Endometrial microvascular endothelial cells (primary cell): ENCODE measurements at regions not wholly inside any gene's neighbourhood (a gene's known extent, or its start where the extent isn't known, plus 50 kb on each side); places are given as distances from the start of the nearest gene placed in this dataset.

Experiments used
- in situ Hi-C: cut with HindIII; loops from 2 replicates; pipeline ENCODE4 v1.10.0; 2017; ENCODE audit warnings: low sequenced_read_pairs, low pct_unique_long_range_greater_than_20kb; ENCODE audit errors: inconsistent ontology term

- in situ Hi-C loops: no loop called here
Measured at GRCh38 chr13:105282406-105283285, 1252.8 kb downstream of the EFNB2 start.

- in situ Hi-C loops: no loop called here
Measured at GRCh38 chr13:105278943-105279381, 1256.5 kb downstream of the EFNB2 start.

DNA sequence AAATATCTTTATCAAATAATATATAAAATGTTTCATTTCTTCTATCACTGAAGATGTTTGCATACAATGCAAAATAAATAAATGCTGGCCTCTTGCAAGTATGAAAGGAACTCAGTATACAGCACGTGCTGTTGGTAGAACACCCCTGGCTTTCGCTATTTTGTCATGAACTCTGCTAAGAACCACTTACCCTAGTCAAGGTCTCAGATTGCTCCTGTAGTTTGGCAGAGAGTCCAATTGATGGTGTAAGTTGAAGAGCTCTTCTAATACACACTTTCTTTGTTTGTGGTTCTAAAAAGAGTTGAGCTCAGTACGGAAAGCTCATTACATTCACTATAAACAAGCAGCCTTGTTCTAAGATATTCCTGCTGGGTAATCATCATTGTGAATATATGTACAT is 1258.9 kb downstream of the EFNB2 start:
- in situ Hi-C loops: no loop called here

DNA sequence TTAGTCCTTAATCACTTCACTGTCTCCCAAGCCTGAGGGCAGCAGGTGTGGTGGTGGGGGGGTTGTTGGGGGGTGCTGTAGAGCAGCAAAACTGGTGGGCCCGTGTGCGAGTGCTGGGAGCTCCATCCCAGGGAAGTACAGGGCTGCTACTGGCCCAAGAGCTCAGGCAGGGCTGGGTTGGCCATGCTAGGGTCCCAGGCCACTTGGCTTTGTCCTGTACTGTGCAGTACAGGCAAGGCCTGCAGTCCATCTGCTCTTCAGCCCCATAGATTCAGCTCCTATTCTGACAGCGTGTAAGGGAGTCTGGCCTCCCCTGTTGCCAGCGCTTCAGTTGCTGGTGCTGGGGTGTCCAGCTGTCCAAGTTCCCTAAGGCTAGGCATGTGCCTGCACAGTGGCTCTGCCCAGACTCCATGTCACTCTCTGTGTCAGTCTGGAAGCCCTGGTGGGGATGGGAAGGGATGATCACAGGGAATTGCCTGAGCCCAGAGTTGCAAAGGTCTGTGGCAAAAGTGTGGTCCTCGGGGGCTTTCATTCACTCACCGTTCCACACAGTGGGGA is 1261.7 kb downstream of the EFNB2 start:
- in situ Hi-C loops: no loop called here

DNA sequence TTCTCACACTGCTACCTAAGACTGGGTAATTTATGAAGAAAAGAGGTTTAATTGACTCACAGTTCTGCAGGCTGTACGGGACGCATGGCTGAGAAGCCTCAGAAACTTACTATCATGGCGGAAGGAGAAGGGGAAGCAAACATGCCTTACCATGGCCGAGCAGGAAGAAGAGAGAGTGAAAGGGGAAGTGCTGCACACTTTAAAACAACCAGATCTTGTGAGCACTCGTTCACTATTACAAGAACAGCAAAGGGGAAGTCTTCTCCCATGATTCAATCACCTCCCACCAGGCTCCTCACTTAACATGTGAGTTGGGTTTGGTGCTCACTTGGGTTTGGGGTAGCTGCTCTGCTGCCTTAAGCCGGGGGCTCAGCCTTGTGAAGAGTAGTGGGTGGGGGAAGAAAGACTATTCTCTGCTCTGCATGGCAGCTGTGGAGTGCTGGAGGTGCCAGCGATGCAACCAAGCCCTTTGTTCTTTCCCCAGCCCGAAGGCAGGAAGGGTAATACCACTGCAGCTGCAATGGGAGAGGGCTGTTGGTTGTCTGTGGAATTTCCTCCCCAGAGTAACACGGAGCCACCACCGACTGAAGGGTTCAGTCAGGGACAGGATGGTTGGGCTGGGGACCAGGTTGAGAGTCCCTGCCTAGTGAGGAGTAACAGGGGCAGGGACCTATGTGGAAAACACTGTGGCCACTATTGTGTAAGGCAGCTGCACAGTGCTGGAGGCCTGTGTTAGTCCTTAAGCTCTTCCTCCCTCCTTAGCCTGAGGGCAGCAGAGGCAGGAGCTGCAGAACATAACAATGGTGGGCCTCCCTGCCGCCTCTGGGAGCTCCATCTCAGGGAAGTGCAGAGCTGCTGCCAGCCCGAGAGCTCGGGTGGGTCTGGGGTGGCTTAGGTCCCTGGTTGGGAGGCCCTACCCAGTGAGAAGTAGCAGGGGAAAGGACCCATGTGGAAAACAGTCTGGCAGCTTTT is 1262.5 kb downstream of the EFNB2 start:
- in situ Hi-C loops: no loop called here

- in situ Hi-C loops: no loop called here
Measured at GRCh38 chr13:105266615-105267014, 1268.8 kb downstream of the EFNB2 start.

GRCh38 chr13:105262579-105262978 is 1272.9 kb downstream of the EFNB2 start:
- in situ Hi-C loops: no loop called here

DNA sequence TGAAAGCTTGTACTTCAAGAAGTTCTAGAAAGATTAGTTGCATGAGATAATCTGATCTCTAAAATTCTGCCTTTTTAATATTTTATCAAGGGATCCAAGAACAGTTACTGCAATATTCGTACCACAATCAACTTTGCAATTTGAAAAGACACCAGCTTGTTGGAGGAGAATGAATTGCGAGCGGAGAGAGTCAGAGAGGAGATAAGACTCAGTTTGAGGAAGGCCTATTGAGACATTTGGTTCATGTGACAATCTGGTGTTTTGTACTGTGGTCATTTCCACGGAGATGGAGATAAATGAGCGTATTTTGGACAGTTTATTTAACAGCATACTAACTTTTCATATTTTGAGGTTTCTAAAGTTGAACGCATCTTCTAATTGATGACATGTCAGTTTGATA is 1276.0 kb downstream of the EFNB2 start:
- in situ Hi-C loops: no loop called here

DNA sequence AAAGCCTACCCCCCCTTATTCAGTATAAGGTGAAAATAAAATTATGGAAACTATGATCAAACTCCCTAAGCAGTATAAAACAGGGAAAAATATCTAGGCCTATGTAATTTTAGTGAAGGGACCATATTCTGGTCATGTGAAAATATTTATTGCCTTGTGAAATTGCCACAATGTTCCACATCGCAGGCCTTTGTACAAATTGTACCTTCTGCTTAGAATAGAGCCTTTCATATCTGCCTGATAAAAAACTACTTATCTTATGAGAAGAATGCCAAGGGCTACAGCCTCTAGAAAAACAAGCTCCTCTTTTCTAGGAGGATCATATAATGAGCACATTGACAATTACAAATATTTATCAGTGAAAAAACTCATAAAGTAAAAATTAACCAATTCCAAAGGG is 1280.0 kb downstream of the EFNB2 start:
- in situ Hi-C loops: no loop called here

DNA sequence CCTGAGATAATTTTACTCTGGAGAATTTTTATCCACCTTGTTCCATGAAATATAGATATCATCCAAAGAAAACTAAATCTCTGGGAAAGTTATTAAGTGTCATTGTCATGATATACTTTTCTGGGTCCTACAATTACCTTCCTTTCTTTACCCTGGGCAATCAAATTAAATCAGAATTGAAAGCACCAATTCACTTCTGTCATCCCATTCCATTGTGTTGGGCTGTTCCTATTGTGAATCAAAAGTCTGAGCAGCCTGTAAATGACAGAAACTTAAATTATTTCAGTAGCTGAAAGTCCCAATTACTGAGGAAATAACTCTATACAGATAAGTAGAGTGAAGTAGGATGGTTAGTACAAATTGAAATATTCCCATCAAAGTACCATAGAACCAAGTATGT is 1284.2 kb downstream of the EFNB2 start:
- in situ Hi-C loops: no loop called here

- in situ Hi-C loops: no loop called here
Measured at GRCh38 chr13:105247830-105248229, 1287.6 kb downstream of the EFNB2 start.

- in situ Hi-C loops: no loop called here
Measured at GRCh38 chr13:105240371-105240770, 1295.1 kb downstream of the EFNB2 start.

GRCh38 chr13:105232439-105232838 is 1303.0 kb downstream of the EFNB2 start:
- in situ Hi-C loops: no loop called here

DNA sequence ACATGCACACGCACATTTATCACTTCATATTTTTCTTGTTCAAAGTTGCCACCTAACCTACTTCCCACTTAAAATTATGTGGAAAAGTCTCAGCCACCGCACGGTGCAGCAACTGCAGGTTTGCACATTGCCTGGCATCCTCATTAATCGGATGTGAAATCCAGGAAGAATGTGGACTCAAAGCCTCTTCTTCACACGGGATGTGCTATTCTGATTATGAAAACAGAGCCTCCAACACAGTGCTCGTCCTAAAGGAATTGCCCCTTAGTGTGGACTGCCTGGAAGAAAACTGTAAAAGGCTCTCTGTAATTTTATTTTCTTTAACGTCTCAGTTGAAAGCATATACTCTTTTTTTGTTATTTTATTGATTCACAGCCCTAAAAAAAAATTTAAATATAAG is 1303.5 kb downstream of the EFNB2 start:
- in situ Hi-C loops: no loop called here

DNA sequence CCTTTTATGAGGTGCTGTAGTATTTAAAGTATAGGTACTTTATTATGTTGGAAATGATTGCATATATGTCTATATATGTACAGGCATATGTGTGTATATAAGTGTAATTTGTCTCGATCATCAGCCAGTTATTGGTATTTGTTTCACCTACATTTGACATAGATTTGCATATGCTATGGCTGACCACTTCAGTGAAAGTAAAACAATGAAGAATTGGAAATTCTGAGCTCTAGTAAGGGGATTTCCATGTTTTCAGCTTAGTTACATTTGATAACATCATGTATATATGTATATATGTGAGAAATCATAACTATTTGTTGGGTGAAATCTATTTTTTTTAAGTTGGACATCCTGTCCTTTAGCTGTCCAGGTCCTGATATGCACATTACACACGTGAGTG is 1303.9 kb downstream of the EFNB2 start:
- in situ Hi-C loops: no loop called here

GRCh38 chr13:105220881-105221280 is 1314.6 kb downstream of the EFNB2 start:
- in situ Hi-C loops: no loop called here

- in situ Hi-C loops: no loop called here
Measured at GRCh38 chr13:105220063-105220462, 1315.4 kb downstream of the EFNB2 start.

DNA sequence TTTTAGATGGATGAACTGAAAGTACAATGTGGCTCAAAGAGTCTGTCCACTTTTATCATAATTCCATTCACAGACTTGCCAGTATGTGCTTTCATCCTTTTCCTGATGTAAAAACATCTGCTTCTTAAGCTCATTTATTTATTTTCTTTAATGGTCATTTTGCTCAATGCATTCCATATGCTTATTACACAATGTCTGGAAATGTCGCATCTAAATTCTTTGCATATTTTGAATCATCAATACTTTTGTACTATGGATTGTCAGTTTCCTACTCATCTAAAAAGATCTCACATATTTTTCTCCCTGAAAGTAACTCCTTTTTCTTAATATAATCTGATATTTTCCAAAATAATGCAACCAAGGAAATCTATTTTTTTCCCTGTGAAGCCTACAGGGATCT is 1315.8 kb downstream of the EFNB2 start:
- in situ Hi-C loops: no loop called here

- in situ Hi-C loops: no loop called here
Measured at GRCh38 chr13:105213512-105213911, 1322.0 kb downstream of the EFNB2 start.
